Liver (tissue), 8 donors: ENCODE measurements at regions not wholly inside any gene's neighbourhood (a gene's known extent, or its start where the extent isn't known, plus 50 kb on each side); places are given as distances from the start of the nearest gene placed in this dataset.

Experiments
- DNase-seq: peaks from one replicate; pipeline ENCODE4 v3.0.0-alpha.2; 2017; ENCODE audit warnings: low spot score
- H3K27ac ChIP-seq, 2 donors: one replicate each; pipeline ENCODE4 v1.7.0; 2013; ENCODE audit warnings: inconsistent platforms in 2 of 2, low read length in 2 of 2, control low read depth in 1 of 2, low read depth in 1 of 2, mild to moderate bottlenecking in 1 of 2
- H3K27me3 ChIP-seq, 4 donors: one replicate each; pipeline versions ENCODE4 v1.6.1 to v1.7.0; 2013; ENCODE audit warnings: low read length in 3 of 4, inconsistent platforms in 1 of 4, mild to moderate bottlenecking in 1 of 4, moderate library complexity in 1 of 4; ENCODE audit not compliant: control insufficient read depth in 4 of 4, insufficient read depth in 4 of 4
- H3K36me3 ChIP-seq, 4 donors: one replicate each; pipeline versions ENCODE4 v1.6.1 to v1.7.0; 2013; ENCODE audit warnings: low read length in 3 of 4, mild to moderate bottlenecking in 3 of 4, low read depth in 1 of 4, moderate library complexity in 1 of 4; ENCODE audit not compliant: control insufficient read depth in 4 of 4, insufficient read depth in 3 of 4
- H3K4me1 ChIP-seq, 4 donors: one replicate each; pipeline versions ENCODE4 v1.6.1 to v1.7.0; 2013; ENCODE audit warnings: low read length in 3 of 4, mild to moderate bottlenecking in 3 of 4, moderate library complexity in 1 of 4; ENCODE audit not compliant: control insufficient read depth in 4 of 4, insufficient read depth in 4 of 4
- H3K4me3 ChIP-seq, 3 donors: one replicate each; pipeline versions ENCODE4 v1.6.1 to v1.7.0; 2013; ENCODE audit warnings: low read length in 3 of 3, control low read depth in 1 of 3, low read depth in 1 of 3, mild to moderate bottlenecking in 1 of 3
- H3K9ac ChIP-seq, 2 donors: one replicate each; pipeline ENCODE4 v1.7.0; 2013; ENCODE audit warnings: low read length in 2 of 2, mild to moderate bottlenecking in 2 of 2, moderate library complexity in 2 of 2, control low read depth in 1 of 2, low read depth in 1 of 2
- H3K9me3 ChIP-seq, 4 donors: one replicate each; pipeline versions ENCODE4 v1.6.1 to v1.7.0; 2013; ENCODE audit warnings: low read length in 3 of 4; ENCODE audit not compliant: control insufficient read depth in 4 of 4
- EGR1 ChIP-seq, 2 donors: IDR thresholded peaks; 2 replicates each; pipeline ENCODE4 v1.6.1; 2016 to 2018; ENCODE audit warnings: antibody characterized with exemption in 2 of 2, low read depth in 2 of 2
- HNF4G ChIP-seq: IDR thresholded peaks from 2 replicates; pipeline ENCODE4 v1.6.1; 2016; ENCODE audit warnings: antibody characterized with exemption
- JUND ChIP-seq, 2 donors: IDR thresholded peaks; 2 replicates each; pipeline ENCODE4 v1.6.1; 2016; ENCODE audit warnings: antibody characterized with exemption in 2 of 2
- RAD21 ChIP-seq, 2 donors: IDR thresholded peaks; 2 replicates each; pipeline ENCODE4 v1.6.1; 2016; ENCODE audit warnings: antibody characterized with exemption in 2 of 2, mild to moderate bottlenecking in 2 of 2
- RXRA ChIP-seq, 2 donors: IDR thresholded peaks; 2 replicates each; pipeline ENCODE4 v1.6.1; 2017 to 2018; ENCODE audit warnings: antibody characterized with exemption in 2 of 2, mild to moderate bottlenecking in 1 of 2
- SP1 ChIP-seq: IDR thresholded peaks from 2 replicates; pipeline ENCODE4 v1.6.1; 2018; ENCODE audit warnings: antibody characterized with exemption, mild to moderate bottlenecking
- YY1 ChIP-seq: IDR thresholded peaks from 2 replicates; pipeline ENCODE4 v1.6.1; 2016; ENCODE audit warnings: antibody characterized with exemption, mild to moderate bottlenecking
- WGBS: extraction: QIAGEN DNeasy Blood & Tissue Kit; methylation state at CpG from one replicate; pipeline ENCODE4 v1.1.7; 2013; 5-methylcytosine and 5-hydroxymethylcytosine counted together
- TF ChIP-seq, protein P1 (sequence below): fragments of 150-350 bp; IDR thresholded peaks from 2 replicates; pipeline ENCODE4 v1.5.1; 2017; ENCODE audit warnings: improper control_type of control experiment, low read depth, low read length; ENCODE audit not compliant: missing input control
- TF ChIP-seq, protein P2 (sequence below): IDR thresholded peaks from 2 replicates; pipeline ENCODE4 v1.6.1; 2016; ENCODE audit warnings: antibody characterized with exemption
- TF ChIP-seq, protein P3 (sequence below): IDR thresholded peaks from 2 replicates; pipeline ENCODE4 v1.6.1; 2016; ENCODE audit warnings: antibody characterized with exemption
- TF ChIP-seq, protein P4 (sequence below): IDR thresholded peaks from 2 replicates; pipeline ENCODE4 v1.6.1; 2016; ENCODE audit warnings: antibody characterized with exemption
- TF ChIP-seq, protein P5 (sequence below): IDR thresholded peaks from 2 replicates; pipeline ENCODE4 v1.6.1; 2016; ENCODE audit warnings: antibody characterized with exemption, mild to moderate bottlenecking
- donor health status: healthy.
- donor health status: healthy.
- donor health status: healthy.
- donor health status: healthy.
- donor health status: healthy.

DNA sequence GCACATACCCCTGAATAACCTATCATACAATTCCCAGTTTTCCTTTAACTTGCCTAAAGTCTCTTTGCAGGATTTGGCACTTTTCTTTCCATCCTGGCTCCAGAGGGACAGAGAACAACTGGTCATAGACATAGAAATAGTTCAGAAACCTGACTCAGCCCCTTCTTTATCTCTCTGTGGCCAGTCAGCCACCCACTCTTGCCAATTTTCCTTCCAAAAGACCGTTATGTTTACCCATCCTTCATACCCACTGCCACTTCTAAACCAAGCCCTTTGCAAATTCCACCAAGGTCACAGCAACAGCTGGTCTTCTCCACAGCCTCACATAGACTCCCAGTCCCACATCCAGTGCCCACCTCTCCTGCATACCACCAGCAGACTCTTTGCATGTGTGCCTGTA lies 127.2 kb upstream of the FGGY start:
- Histone ChIP-seq H3K4me3 (no peak overlapping the region), H3K9ac (no peak overlapping the region), H3K27ac (no peak overlapping the region), H3K4me1 (no peaks in the 10 kb centered on the region), H3K36me3 (no peaks in the 10 kb centered on the region), H3K9me3 (no peaks in the 10 kb centered on the region), H3K27me3 (no peaks in the 10 kb centered on the region)
- DNase-seq = no peak
- 73% methylated on average over 1 of the region's 1 CpG for WGBS
- no peak for TF ChIP-seq HNF4G
- TF ChIP-seq, protein P1, sequence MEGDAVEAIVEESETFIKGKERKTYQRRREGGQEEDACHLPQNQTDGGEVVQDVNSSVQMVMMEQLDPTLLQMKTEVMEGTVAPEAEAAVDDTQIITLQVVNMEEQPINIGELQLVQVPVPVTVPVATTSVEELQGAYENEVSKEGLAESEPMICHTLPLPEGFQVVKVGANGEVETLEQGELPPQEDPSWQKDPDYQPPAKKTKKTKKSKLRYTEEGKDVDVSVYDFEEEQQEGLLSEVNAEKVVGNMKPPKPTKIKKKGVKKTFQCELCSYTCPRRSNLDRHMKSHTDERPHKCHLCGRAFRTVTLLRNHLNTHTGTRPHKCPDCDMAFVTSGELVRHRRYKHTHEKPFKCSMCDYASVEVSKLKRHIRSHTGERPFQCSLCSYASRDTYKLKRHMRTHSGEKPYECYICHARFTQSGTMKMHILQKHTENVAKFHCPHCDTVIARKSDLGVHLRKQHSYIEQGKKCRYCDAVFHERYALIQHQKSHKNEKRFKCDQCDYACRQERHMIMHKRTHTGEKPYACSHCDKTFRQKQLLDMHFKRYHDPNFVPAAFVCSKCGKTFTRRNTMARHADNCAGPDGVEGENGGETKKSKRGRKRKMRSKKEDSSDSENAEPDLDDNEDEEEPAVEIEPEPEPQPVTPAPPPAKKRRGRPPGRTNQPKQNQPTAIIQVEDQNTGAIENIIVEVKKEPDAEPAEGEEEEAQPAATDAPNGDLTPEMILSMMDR = no peak
- TF ChIP-seq, protein P2, sequence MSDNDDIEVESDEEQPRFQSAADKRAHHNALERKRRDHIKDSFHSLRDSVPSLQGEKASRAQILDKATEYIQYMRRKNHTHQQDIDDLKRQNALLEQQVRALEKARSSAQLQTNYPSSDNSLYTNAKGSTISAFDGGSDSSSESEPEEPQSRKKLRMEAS = no peak

DNA sequence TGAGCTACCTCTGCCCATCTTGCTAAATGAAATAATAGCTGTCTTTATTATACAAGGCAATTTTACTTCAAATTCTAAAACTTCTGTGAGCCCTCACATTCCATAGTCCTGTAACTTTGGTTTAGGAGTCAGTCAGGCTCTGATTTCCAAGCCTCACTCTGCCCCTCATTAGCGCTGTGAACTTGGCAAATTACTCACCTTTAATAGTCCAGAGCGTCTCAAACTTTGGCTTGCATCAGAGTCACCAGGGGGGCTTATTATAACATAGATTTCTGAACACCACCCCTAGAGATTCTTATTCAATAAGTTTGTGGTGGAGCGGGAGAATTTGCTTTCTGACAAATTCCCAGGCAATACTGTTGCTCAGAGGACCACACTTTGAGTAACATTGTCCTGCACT lies 126.2 kb upstream of the FGGY start:
- no peaks in the 10 kb centered on the region for H3K9me3 ChIP-seq
- DNase-seq = no peak
- WGBS = 94% methylated on average over 3 of the region's 3 CpGs
- no peak overlapping the region for H3K27ac ChIP-seq
- H3K4me1 ChIP-seq = no peaks in the 10 kb centered on the region
- TF ChIP-seq YY1 (no peak), RXRA (IDR thresholded peaks at IDR 0.05) (no peak), RAD21 (IDR thresholded peaks at IDR 0.05) (no peak), JUND (IDR thresholded peaks at IDR 0.05) (no peak), EGR1 (IDR thresholded peaks at IDR 0.05; ENCODE audit: low read depth in 2 of 2) (no peak), SP1 (no peak), HNF4G (no peak)
- TF ChIP-seq, protein P3, sequence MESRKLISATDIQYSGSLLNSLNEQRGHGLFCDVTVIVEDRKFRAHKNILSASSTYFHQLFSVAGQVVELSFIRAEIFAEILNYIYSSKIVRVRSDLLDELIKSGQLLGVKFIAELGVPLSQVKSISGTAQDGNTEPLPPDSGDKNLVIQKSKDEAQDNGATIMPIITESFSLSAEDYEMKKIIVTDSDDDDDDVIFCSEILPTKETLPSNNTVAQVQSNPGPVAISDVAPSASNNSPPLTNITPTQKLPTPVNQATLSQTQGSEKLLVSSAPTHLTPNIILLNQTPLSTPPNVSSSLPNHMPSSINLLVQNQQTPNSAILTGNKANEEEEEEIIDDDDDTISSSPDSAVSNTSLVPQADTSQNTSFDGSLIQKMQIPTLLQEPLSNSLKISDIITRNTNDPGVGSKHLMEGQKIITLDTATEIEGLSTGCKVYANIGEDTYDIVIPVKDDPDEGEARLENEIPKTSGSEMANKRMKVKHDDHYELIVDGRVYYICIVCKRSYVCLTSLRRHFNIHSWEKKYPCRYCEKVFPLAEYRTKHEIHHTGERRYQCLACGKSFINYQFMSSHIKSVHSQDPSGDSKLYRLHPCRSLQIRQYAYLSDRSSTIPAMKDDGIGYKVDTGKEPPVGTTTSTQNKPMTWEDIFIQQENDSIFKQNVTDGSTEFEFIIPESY = no peak
- TF ChIP-seq, protein P4, sequence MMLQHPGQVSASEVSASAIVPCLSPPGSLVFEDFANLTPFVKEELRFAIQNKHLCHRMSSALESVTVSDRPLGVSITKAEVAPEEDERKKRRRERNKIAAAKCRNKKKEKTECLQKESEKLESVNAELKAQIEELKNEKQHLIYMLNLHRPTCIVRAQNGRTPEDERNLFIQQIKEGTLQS = no peak
- TF ChIP-seq, protein P5, sequence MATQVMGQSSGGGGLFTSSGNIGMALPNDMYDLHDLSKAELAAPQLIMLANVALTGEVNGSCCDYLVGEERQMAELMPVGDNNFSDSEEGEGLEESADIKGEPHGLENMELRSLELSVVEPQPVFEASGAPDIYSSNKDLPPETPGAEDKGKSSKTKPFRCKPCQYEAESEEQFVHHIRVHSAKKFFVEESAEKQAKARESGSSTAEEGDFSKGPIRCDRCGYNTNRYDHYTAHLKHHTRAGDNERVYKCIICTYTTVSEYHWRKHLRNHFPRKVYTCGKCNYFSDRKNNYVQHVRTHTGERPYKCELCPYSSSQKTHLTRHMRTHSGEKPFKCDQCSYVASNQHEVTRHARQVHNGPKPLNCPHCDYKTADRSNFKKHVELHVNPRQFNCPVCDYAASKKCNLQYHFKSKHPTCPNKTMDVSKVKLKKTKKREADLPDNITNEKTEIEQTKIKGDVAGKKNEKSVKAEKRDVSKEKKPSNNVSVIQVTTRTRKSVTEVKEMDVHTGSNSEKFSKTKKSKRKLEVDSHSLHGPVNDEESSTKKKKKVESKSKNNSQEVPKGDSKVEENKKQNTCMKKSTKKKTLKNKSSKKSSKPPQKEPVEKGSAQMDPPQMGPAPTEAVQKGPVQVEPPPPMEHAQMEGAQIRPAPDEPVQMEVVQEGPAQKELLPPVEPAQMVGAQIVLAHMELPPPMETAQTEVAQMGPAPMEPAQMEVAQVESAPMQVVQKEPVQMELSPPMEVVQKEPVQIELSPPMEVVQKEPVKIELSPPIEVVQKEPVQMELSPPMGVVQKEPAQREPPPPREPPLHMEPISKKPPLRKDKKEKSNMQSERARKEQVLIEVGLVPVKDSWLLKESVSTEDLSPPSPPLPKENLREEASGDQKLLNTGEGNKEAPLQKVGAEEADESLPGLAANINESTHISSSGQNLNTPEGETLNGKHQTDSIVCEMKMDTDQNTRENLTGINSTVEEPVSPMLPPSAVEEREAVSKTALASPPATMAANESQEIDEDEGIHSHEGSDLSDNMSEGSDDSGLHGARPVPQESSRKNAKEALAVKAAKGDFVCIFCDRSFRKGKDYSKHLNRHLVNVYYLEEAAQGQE = no peak
- no peak overlapping the region for H3K4me3 ChIP-seq
- no peaks in the 10 kb centered on the region for H3K27me3 ChIP-seq
- H3K9ac ChIP-seq = no peak overlapping the region
- no peaks in the 10 kb centered on the region for H3K36me3 ChIP-seq
